ENCODE measurements at regions not wholly inside any gene's neighbourhood (a gene's known extent, or its start where the extent isn't known, plus 50 kb on each side); places are given as distances from the start of the nearest gene placed in this dataset.

GRCh38 chr5:126354858-126355731 lies 68.1 kb upstream of the GRAMD2B start:
- H3K79me2 ChIP-seq (ENCODE audit: insufficient read depth, low read depth, low read length): no peaks in the 10 kb centered on the region
- TF ChIP-seq EZH2phosphoT487 (IDR thresholded peaks at IDR 0.05; ENCODE audit: borderline replicate concordance, low read depth, low read length): no peak
- no peak for TF ChIP-seq CTCF (conservative IDR thresholded peaks at IDR 0.05; ENCODE audit: low read length)
- intact Hi-C loops (cut with micrococcal nuclease; ENCODE audit: unreplicated experiment): loop anchor here (1.0 to 5.0 kb wide), 2 partner anchors 184 to 297 kb away; no protein-coding TSS in a partner anchor
- no peaks in the 10 kb centered on the region for H3K4me1 ChIP-seq (ENCODE audit: insufficient read depth, low read length, poor library complexity, severe bottlenecking)
- H3K4me3 ChIP-seq (ENCODE audit: low read depth, low read length, poor library complexity, severe bottlenecking): no peak overlapping the region
- no peaks in the 10 kb centered on the region for H3K9me3 ChIP-seq (ENCODE audit: low read length)
- no peak overlapping the region for H3K4me2 ChIP-seq (ENCODE audit: low read length)
- no peaks in the 10 kb centered on the region for H4K20me1 ChIP-seq (ENCODE audit: insufficient read depth, low read length)
- no peak for DNase-seq (ENCODE audit: low spot score)
- no peak overlapping the region for H3K27ac ChIP-seq (ENCODE audit: low read depth, low read length, poor library complexity, severe bottlenecking)
- no peaks in the 10 kb centered on the region for H3K9me2 ChIP-seq (ENCODE audit: insufficient read depth, low read length)
- peak overlapping the region; percentile 60 for H2AFZ ChIP-seq (ENCODE audit: low read length)
- POLR2A ChIA-PET: interaction anchor here (0.6 kb wide), 1 partner anchor 254 kb away, joined by 6 read pairs; no protein-coding TSS in a partner anchor
- no TSS peak for BruUV-seq (replicated peaks)
- no peaks in the 10 kb centered on the region for H3K36me3 ChIP-seq (ENCODE audit: insufficient read depth, low read length)
- CTCF ChIA-PET (ENCODE audit: unreplicated experiment): no interaction called here

GRCh38 chr5:126355940-126356339 lies 67.3 kb upstream of the GRAMD2B start:
- TF ChIP-seq CTCF (conservative IDR thresholded peaks at IDR 0.05; ENCODE audit: low read length) (no peak), EZH2phosphoT487 (IDR thresholded peaks at IDR 0.05; ENCODE audit: borderline replicate concordance, low read depth, low read length) (no peak)
- peak; percentile 64 for DNase-seq (ENCODE audit: low spot score)
- peak overlapping the region; percentile 15; the same call in 1 of the 2 replicates for H3K4me2 ChIP-seq (ENCODE audit: low read length)
- no peak overlapping the region for H3K27ac ChIP-seq (ENCODE audit: low read depth, low read length, poor library complexity, severe bottlenecking)
- peak overlapping the region; percentile 60 for H2AFZ ChIP-seq (ENCODE audit: low read length)
- intact Hi-C loops (cut with micrococcal nuclease; ENCODE audit: unreplicated experiment): loop anchor here (5.0 kb wide), 1 partner anchor 296 kb away; no protein-coding TSS in a partner anchor
- no peaks in the 10 kb centered on the region for H4K20me1 ChIP-seq (ENCODE audit: insufficient read depth, low read length)
- H3K4me1 ChIP-seq (ENCODE audit: insufficient read depth, low read length, poor library complexity, severe bottlenecking): no peaks in the 10 kb centered on the region
- H3K9me3 ChIP-seq (ENCODE audit: low read length): no peaks in the 10 kb centered on the region
- no TSS peak for BruUV-seq (replicated peaks)
- H3K79me2 ChIP-seq (ENCODE audit: insufficient read depth, low read depth, low read length): no peaks in the 10 kb centered on the region
- ChIA-PET CTCF (ENCODE audit: unreplicated experiment) (no interaction called here), POLR2A (interaction anchor here (0.6 to 0.7 kb wide), 2 partner anchors 139 to 253 kb away, joined by 4 to 6 read pairs; no protein-coding TSS in a partner anchor)
- no peak overlapping the region for H3K4me3 ChIP-seq (ENCODE audit: low read depth, low read length, poor library complexity, severe bottlenecking)
- H3K9me2 ChIP-seq (ENCODE audit: insufficient read depth, low read length): no peaks in the 10 kb centered on the region
- H3K36me3 ChIP-seq (ENCODE audit: insufficient read depth, low read length): no peaks in the 10 kb centered on the region
